K562 (cell line): ENCODE measurements at regions not wholly inside any gene's neighbourhood (a gene's known extent, or its start where the extent isn't known, plus 50 kb on each side); places are given as distances from the start of the nearest gene placed in this dataset.

Source experiments
- ATAC-seq: fragments of 200-7000 bp; cut with Tn5 transposase; 3 replicates; pipeline ENCODE4 v1.9.1; 2020; ENCODE audit warnings: moderate library complexity
- BruUV-seq: library from RNA; stranded (reverse); fragments of 400-500 nt; replicated peaks from 2 replicates; lab custom pipeline; 2021; lab: Mats Ljungman, UMichigan
- CTCF ChIA-PET: fragments of 300-600 bp; formaldehyde crosslinking; extraction: SDS; loops from one replicate; lab custom pipeline; 2021; ENCODE audit warnings: low intra/inter-chr PET ratio; lab: Yijun Ruan, JAX
- POLR2A ChIA-PET: fragments of 300-600, 350-650 bp; sonication (Branson Sonifier 250); formaldehyde crosslinking; extraction: SDS; loops from one replicate; lab custom pipeline; 2021; ENCODE audit warnings: antibody characterized with exemption, inconsistent platforms; lab: Yijun Ruan, JAX
- DNase-seq, 4 experiments: peaks; one replicate each; pipeline versions ENCODE4 v3.0.0 to v3.0.0-alpha.2; 2011 to 2018; ENCODE audit warnings: low spot score in 3 of 4, mixed read lengths in 3 of 4; ENCODE audit errors: extremely low read depth in 1 of 4
- FAIRE-seq: peaks from 2 replicates; lab custom pipeline; 2011; peaks lifted over from hg19 to GRCh38; lab: Jason Lieb, UNC
- H2AFZ ChIP-seq: 2 replicates; pipeline ENCODE4 v1.6.0; 2011; ENCODE audit warnings: low read depth, low read length, control low read depth, inconsistent platforms
- H3K27ac ChIP-seq: fragments of 200-600 bp; 3 replicates; pipeline ENCODE4 v1.8.0; 2011; ENCODE audit warnings: low read depth, mild to moderate bottlenecking, control low read depth, inconsistent platforms, low read length, moderate library complexity, mixed read lengths; ENCODE audit errors: extremely low read depth
- H3K27me3 ChIP-seq, 2 experiments: fragments of 300-600 bp in 1 of 2; 2 replicates in 1 of 2; 3 replicates in 1 of 2; pipeline versions ENCODE4 v1.6.0 to v1.8.0; 2011; ENCODE audit warnings: inconsistent platforms in 2 of 2, low read length in 2 of 2, mild to moderate bottlenecking in 1 of 2, mixed read lengths in 1 of 2, moderate library complexity in 1 of 2; ENCODE audit not compliant: control insufficient read depth in 2 of 2, insufficient read depth in 2 of 2
- H3K36me3 ChIP-seq: fragments of 300-600 bp; 3 replicates; pipeline ENCODE4 v1.8.0; 2011; ENCODE audit warnings: mild to moderate bottlenecking, low read length, inconsistent platforms; ENCODE audit not compliant: control insufficient read depth, insufficient read depth
- H3K4me1 ChIP-seq, 2 experiments: fragments of 200-600 bp in 1 of 2; replicated peaks in 1 of 2; 2 replicates in 1 of 2; 3 replicates in 1 of 2; pipeline versions ENCODE4 v1.5.1 to v1.8.0; 2011; ENCODE audit warnings: inconsistent platforms in 2 of 2, low read length in 2 of 2, mild to moderate bottlenecking in 1 of 2, mixed read lengths in 1 of 2, moderate library complexity in 1 of 2; ENCODE audit not compliant: control insufficient read depth in 2 of 2, insufficient read depth in 2 of 2
- H3K4me2 ChIP-seq: 2 replicates; pipeline ENCODE4 v1.6.1; 2011; ENCODE audit warnings: low read length, control low read depth, inconsistent platforms, mixed read lengths; ENCODE audit not compliant: insufficient read depth
- H3K4me3 ChIP-seq: fragments of 200-600 bp; sonication (generic), shearing (Covaris generic); 2 replicates; pipeline ENCODE4 v1.5.1; 2016; ENCODE audit warnings: control low read depth, inconsistent platforms
- H3K79me2 ChIP-seq: fragments of 200-600 bp; 3 replicates; pipeline ENCODE4 v1.8.0; 2011; ENCODE audit warnings: low read length, inconsistent platforms; ENCODE audit not compliant: control insufficient read depth, insufficient read depth
- H3K9ac ChIP-seq, 2 experiments: 2 replicates each; pipeline versions ENCODE4 v1.6.0 to v1.6.1; 2011; ENCODE audit warnings: low read depth in 2 of 2, low read length in 2 of 2, control low read depth in 1 of 2, inconsistent platforms in 1 of 2, mild to moderate bottlenecking in 1 of 2, mixed read lengths in 1 of 2; ENCODE audit not compliant: insufficient read depth in 1 of 2
- H3K9me1 ChIP-seq: one replicate; pipeline ENCODE4 v1.6.0; 2011; ENCODE audit warnings: inconsistent platforms, mild to moderate bottlenecking, low read length, moderate library complexity; ENCODE audit not compliant: control insufficient read depth, insufficient read depth
- H3K9me3 ChIP-seq: replicated peaks from 2 replicates; pipeline ENCODE4 v1.5.1; 2011; ENCODE audit warnings: low read depth, low read length, inconsistent platforms; ENCODE audit not compliant: control insufficient read depth, insufficient read depth
- H4K20me1 ChIP-seq: replicated peaks from 2 replicates; pipeline ENCODE4 v1.6.1; 2011; ENCODE audit warnings: low read length, inconsistent platforms, mixed read lengths; ENCODE audit not compliant: control insufficient read depth, insufficient read depth
- BMI1 ChIP-seq: fragments of 150-350 bp; IDR thresholded peaks from 2 replicates; pipeline ENCODE4 v1.6.1; 2014; ENCODE audit warnings: low read length
- ERF ChIP-seq: fragments of 450-650 bp; formaldehyde crosslinking; IDR thresholded peaks from 2 replicates; pipeline ENCODE4 v1.4.0; 2020; ENCODE audit warnings: mild to moderate bottlenecking, mixed read lengths
- HEY1 ChIP-seq: fragments of 250-450 bp; sonication (Bioruptor Pico); IDR thresholded peaks from 2 replicates; pipeline ENCODE4 v1.5.0; 2020; ENCODE audit warnings: mild to moderate bottlenecking, moderate library complexity, borderline replicate concordance
- KDM4B ChIP-seq, 2 experiments: fragments of 450-650 bp in 1 of 2; sonication (generic) in 1 of 2; IDR thresholded peaks; 2 replicates each; pipeline ENCODE4 v1.6.1; 2016 to 2017; ENCODE audit warnings: borderline replicate concordance in 2 of 2, antibody characterized with exemption in 1 of 2, low read depth in 1 of 2, mild to moderate bottlenecking in 1 of 2
- MTF1 ChIP-seq: fragments of 250-450 bp; sonication (Bioruptor Pico); IDR thresholded peaks from 2 replicates; pipeline ENCODE4 v1.9.0; 2021; ENCODE audit warnings: moderate library complexity, mild to moderate bottlenecking, inconsistent platforms, borderline replicate concordance
- NR2F6 ChIP-seq: fragments of 450-650 bp; formaldehyde crosslinking; IDR thresholded peaks from 2 replicates; pipeline ENCODE4 v1.4.0; 2020; ENCODE audit warnings: mild to moderate bottlenecking
- PYGO2 ChIP-seq: fragments of 450-650 bp; IDR thresholded peaks from 2 replicates; pipeline ENCODE4 v1.6.1; 2016; ENCODE audit warnings: mild to moderate bottlenecking, missing genetic modification characterization, moderate library complexity, missing compliant biosample characterization
- RCOR1 ChIP-seq, 2 experiments: IDR thresholded peaks; 2 replicates each; pipeline ENCODE4 v1.6.1; 2012; ENCODE audit warnings: low read depth in 2 of 2, low read length in 2 of 2, borderline replicate concordance in 1 of 2, improper control_type of control experiment in 1 of 2
- TCF7 ChIP-seq: sonication (generic); IDR thresholded peaks from 2 replicates; pipeline ENCODE4 v1.6.1; 2016; ENCODE audit warnings: antibody characterized with exemption, borderline replicate concordance
- ZNF124 ChIP-seq: sonication (generic); formaldehyde crosslinking; IDR thresholded peaks from 2 replicates; pipeline ENCODE4 v1.8.1; 2022; ENCODE audit warnings: missing genetic modification reagents
- ZNF224 ChIP-seq: sonication (generic); formaldehyde crosslinking; IDR thresholded peaks from 2 replicates; pipeline ENCODE4 v1.8.0; 2022; ENCODE audit warnings: mild to moderate bottlenecking, missing genetic modification reagents
- ZNF316 ChIP-seq: fragments of 450-650 bp; IDR thresholded peaks from 2 replicates; pipeline ENCODE4 v1.6.1; 2016
- WGBS: fragments of 100-300 bp; shearing (Covaris generic); methylation state at CpG from one replicate; pipeline ENCODE4 v1.1.6; 2016; ENCODE audit warnings: low coverage, mixed read lengths; ENCODE audit not compliant: insufficient coverage; ENCODE audit errors: missing lambda C conversion rate; 5-methylcytosine and 5-hydroxymethylcytosine counted together
- in situ Hi-C: fragments of 300-500 bp; cut with MboI; formaldehyde crosslinking; loops from 4 replicates; pipeline ENCODE4 v1.15.0; 2018; ENCODE audit warnings: inconsistent platforms, mixed read lengths
- intact Hi-C: fragments of 100-400 bp; cut with micrococcal nuclease; formaldehyde crosslinking; loops from 2 replicates; pipeline ENCODE4 v1.14.2; 2022
- TF ChIP-seq, protein P1 (sequence below): fragments of 450-650 bp; IDR thresholded peaks from 2 replicates; pipeline ENCODE4 v1.6.1; 2017; ENCODE audit warnings: antibody characterized with exemption, mild to moderate bottlenecking
- TF ChIP-seq, protein P2 (sequence below): sonication (generic); formaldehyde crosslinking; IDR thresholded peaks from 2 replicates; pipeline ENCODE4 v1.8.0; 2023; ENCODE audit warnings: mild to moderate bottlenecking, missing genetic modification reagents

DNA sequence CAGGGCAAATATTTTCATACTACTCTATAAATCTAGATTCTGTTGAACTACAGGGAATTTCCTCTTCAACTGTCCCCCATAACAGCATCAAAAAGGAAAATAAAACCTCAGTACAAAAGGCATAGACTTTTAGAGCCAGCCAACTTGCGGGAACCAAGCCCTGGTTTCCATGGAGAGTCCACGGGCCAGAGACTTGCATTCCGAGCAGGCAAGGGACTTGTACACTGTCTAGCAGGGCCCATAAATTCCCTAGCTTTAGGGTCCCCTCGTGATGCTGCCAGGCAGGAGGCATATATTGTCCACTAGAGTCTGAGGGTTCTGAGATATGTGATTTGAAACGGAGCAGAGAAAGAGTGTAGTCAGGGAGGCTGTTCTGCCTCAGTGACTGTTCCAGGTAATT is 153.1 kb upstream of the SLC14A2 start:
- Histone ChIP-seq H3K4me1 (no peaks in the 10 kb centered on the region), H3K9ac (no peak overlapping the region), H3K27me3 (no peaks in the 10 kb centered on the region), H3K27ac (no peak overlapping the region), H3K4me2 (no peak overlapping the region), H2AFZ (no peak overlapping the region), H3K9me3 (no peaks in the 10 kb centered on the region), H3K36me3 (no peaks in the 10 kb centered on the region), H3K4me3 (no peak overlapping the region), H3K9me1 (no peaks in the 10 kb centered on the region), H3K79me2 (no peaks in the 10 kb centered on the region), H4K20me1 (no peaks in the 10 kb centered on the region)
- CTCF ChIA-PET: no interaction called here
- POLR2A ChIA-PET: no interaction called here
- in situ Hi-C loops: no loop called here
- WGBS: 0% methylated on average over 4 of the region's 5 CpGs
- no peak for FAIRE-seq
- no peak for DNase-seq
- no TSS peak for BruUV-seq
- intact Hi-C loops: no loop called here
- no peak for ATAC-seq
- no peak for TF ChIP-seq HEY1 (CRISPR knock-in tag)
- TF ChIP-seq MTF1 (CRISPR knock-in tag): no peak
- no peak for TF ChIP-seq RCOR1 (IDR thresholded peaks at IDR 0.05; ENCODE audit: borderline replicate concordance in 1 of 2, low read depth in 2 of 2, low read length in 2 of 2)
- TF ChIP-seq TCF7: no peak
- TF ChIP-seq, protein P1, sequence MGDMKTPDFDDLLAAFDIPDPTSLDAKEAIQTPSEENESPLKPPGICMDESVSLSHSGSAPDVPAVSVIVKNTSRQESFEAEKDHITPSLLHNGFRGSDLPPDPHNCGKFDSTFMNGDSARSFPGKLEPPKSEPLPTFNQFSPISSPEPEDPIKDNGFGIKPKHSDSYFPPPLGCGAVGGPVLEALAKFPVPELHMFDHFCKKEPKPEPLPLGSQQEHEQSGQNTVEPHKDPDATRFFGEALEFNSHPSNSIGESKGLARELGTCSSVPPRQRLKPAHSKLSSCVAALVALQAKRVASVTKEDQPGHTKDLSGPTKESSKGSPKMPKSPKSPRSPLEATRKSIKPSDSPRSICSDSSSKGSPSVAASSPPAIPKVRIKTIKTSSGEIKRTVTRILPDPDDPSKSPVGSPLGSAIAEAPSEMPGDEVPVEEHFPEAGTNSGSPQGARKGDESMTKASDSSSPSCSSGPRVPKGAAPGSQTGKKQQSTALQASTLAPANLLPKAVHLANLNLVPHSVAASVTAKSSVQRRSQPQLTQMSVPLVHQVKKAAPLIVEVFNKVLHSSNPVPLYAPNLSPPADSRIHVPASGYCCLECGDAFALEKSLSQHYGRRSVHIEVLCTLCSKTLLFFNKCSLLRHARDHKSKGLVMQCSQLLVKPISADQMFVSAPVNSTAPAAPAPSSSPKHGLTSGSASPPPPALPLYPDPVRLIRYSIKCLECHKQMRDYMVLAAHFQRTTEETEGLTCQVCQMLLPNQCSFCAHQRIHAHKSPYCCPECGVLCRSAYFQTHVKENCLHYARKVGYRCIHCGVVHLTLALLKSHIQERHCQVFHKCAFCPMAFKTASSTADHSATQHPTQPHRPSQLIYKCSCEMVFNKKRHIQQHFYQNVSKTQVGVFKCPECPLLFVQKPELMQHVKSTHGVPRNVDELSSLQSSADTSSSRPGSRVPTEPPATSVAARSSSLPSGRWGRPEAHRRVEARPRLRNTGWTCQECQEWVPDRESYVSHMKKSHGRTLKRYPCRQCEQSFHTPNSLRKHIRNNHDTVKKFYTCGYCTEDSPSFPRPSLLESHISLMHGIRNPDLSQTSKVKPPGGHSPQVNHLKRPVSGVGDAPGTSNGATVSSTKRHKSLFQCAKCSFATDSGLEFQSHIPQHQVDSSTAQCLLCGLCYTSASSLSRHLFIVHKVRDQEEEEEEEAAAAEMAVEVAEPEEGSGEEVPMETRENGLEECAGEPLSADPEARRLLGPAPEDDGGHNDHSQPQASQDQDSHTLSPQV: no peak
- no peak for TF ChIP-seq NR2F6
- no peak for TF ChIP-seq ZNF224 (CRISPR knock-in tag)
- no peak for TF ChIP-seq PYGO2 (tag)
- no peak for TF ChIP-seq KDM4B (IDR thresholded peaks at IDR 0.05; ENCODE audit: borderline replicate concordance in 2 of 2, low read depth in 1 of 2)
- TF ChIP-seq, protein P2, sequence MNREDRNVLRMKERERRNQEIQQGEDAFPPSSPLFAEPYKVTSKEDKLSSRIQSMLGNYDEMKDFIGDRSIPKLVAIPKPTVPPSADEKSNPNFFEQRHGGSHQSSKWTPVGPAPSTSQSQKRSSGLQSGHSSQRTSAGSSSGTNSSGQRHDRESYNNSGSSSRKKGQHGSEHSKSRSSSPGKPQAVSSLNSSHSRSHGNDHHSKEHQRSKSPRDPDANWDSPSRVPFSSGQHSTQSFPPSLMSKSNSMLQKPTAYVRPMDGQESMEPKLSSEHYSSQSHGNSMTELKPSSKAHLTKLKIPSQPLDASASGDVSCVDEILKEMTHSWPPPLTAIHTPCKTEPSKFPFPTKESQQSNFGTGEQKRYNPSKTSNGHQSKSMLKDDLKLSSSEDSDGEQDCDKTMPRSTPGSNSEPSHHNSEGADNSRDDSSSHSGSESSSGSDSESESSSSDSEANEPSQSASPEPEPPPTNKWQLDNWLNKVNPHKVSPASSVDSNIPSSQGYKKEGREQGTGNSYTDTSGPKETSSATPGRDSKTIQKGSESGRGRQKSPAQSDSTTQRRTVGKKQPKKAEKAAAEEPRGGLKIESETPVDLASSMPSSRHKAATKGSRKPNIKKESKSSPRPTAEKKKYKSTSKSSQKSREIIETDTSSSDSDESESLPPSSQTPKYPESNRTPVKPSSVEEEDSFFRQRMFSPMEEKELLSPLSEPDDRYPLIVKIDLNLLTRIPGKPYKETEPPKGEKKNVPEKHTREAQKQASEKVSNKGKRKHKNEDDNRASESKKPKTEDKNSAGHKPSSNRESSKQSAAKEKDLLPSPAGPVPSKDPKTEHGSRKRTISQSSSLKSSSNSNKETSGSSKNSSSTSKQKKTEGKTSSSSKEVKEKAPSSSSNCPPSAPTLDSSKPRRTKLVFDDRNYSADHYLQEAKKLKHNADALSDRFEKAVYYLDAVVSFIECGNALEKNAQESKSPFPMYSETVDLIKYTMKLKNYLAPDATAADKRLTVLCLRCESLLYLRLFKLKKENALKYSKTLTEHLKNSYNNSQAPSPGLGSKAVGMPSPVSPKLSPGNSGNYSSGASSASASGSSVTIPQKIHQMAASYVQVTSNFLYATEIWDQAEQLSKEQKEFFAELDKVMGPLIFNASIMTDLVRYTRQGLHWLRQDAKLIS: no peak
- TF ChIP-seq ZNF316: no peak
- TF ChIP-seq ZNF124 (CRISPR knock-in tag): no peak
- TF ChIP-seq ERF: no peak
- no peak for TF ChIP-seq BMI1
